Upper lobe of right lung (tissue), 1 donor: ENCODE measurements at regions not wholly inside any gene's neighbourhood (a gene's known extent, or its start where the extent isn't known, plus 50 kb on each side); places are given as distances from the start of the nearest gene placed in this dataset.

Source experiments
- ATAC-seq: fragments of 200-7000 bp; cut with Tn5 transposase; one replicate; pipeline ENCODE4 v1.9.1; 2020; ENCODE audit warnings: mild to moderate bottlenecking, moderate library complexity
- DNase-seq: peaks from one replicate; pipeline ENCODE4 v3.0.0-alpha.2; 2020
- H3K27ac ChIP-seq: fragments of 200-600 bp; one replicate; pipeline ENCODE4 v1.8.0; 2022
- H3K27me3 ChIP-seq: fragments of 200-600 bp; one replicate; pipeline ENCODE4 v1.8.0; 2022; ENCODE audit warnings: mild to moderate bottlenecking
- H3K36me3 ChIP-seq: fragments of 200-600 bp; one replicate; pipeline ENCODE4 v1.8.0; 2022
- H3K4me1 ChIP-seq: fragments of 200-600 bp; one replicate; pipeline ENCODE4 v1.8.0; 2022
- H3K4me3 ChIP-seq: fragments of 200-600 bp; one replicate; pipeline ENCODE4 v1.8.0; 2022; ENCODE audit warnings: mild to moderate bottlenecking
- H3K9me3 ChIP-seq: fragments of 200-600 bp; one replicate; pipeline ENCODE4 v1.8.0; 2022
- CTCF ChIP-seq: fragments of 200-600 bp; IDR thresholded peaks from one replicate; pipeline ENCODE4 v1.8.0; 2022; ENCODE audit warnings: antibody characterized with exemption
- intact Hi-C: fragments of 100-400 bp; cut with DNase I; formaldehyde crosslinking; loops from one replicate; pipeline ENCODE4 v1.11.0; 2022
- donor health status: DM: no; HTN: yes; CAD: no; lungs with severe emphysema.

GRCh38 chr10:36170943-36171501 is 528.9 kb upstream of the FZD8 start:
- no peak for TF ChIP-seq CTCF
- intact Hi-C loops, result no loop called here
- DNase-seq (no peak), ATAC-seq (no peak)
- no peaks in the 10 kb centered on the region for H3K9me3 ChIP-seq
- H3K27ac ChIP-seq, result no peak overlapping the region
- no peaks in the 10 kb centered on the region for H3K36me3 ChIP-seq
- no peaks in the 10 kb centered on the region for H3K27me3 ChIP-seq
- peaks cover 9% of the 10 kb centered on the region for H3K4me1 ChIP-seq
- no peak overlapping the region for H3K4me3 ChIP-seq

- intact Hi-C loops, result no loop called here
- H3K4me1 ChIP-seq, result peaks cover 9% of the 10 kb centered on the region
Observed at GRCh38 chr10:36170142-36170719, 528.1 kb upstream of the FZD8 start.

GRCh38 chr10:36168777-36169176 is 526.7 kb upstream of the FZD8 start:
- H3K4me3 ChIP-seq, result no peak overlapping the region
- H3K36me3 ChIP-seq, result no peaks in the 10 kb centered on the region
- no peaks in the 10 kb centered on the region for H3K27me3 ChIP-seq
- TF ChIP-seq CTCF, result no peak
- H3K9me3 ChIP-seq, result no peaks in the 10 kb centered on the region
- H3K4me1 ChIP-seq, result peaks cover 9% of the 10 kb centered on the region
- no peak overlapping the region for H3K27ac ChIP-seq
- no peak for DNase-seq
- intact Hi-C loops, result no loop called here
- ATAC-seq, result no peak

More at GRCh38 chr10:36170142-36170719, 528.1 kb upstream of the FZD8 start:
- no peaks in the 10 kb centered on the region for H3K27me3 ChIP-seq
- no peak overlapping the region for H3K4me3 ChIP-seq
- ATAC-seq (no peak), DNase-seq (no peak)
- TF ChIP-seq CTCF, result no peak
- H3K9me3 ChIP-seq, result no peaks in the 10 kb centered on the region
- H3K27ac ChIP-seq, result no peak overlapping the region
- no peaks in the 10 kb centered on the region for H3K36me3 ChIP-seq

- Histone ChIP-seq H3K4me1 (no peaks in the 10 kb centered on the region), H3K9me3 (no peaks in the 10 kb centered on the region), H3K4me3 (no peak overlapping the region), H3K27ac (no peak overlapping the region), H3K36me3 (no peaks in the 10 kb centered on the region), H3K27me3 (no peaks in the 10 kb centered on the region)
- no peak for ATAC-seq
- intact Hi-C loops, result no loop called here
- no peak for TF ChIP-seq CTCF
- DNase-seq, result no peak
Observed at GRCh38 chr10:36164556-36165504, 522.7 kb upstream of the FZD8 start.

GRCh38 chr10:36163827-36164226 is 521.7 kb upstream of the FZD8 start:
- Histone ChIP-seq H3K36me3 (no peaks in the 10 kb centered on the region), H3K4me1 (no peaks in the 10 kb centered on the region), H3K4me3 (no peak overlapping the region), H3K27ac (no peak overlapping the region), H3K9me3 (no peaks in the 10 kb centered on the region), H3K27me3 (no peaks in the 10 kb centered on the region)
- no peak for TF ChIP-seq CTCF
- intact Hi-C loops, result no loop called here
- ATAC-seq, result no peak
- no peak for DNase-seq
